AG04449 (cell line): ENCODE measurements at regions not wholly inside any gene's neighbourhood (a gene's known extent, or its start where the extent isn't known, plus 50 kb on each side); places are given as distances from the start of the nearest gene placed in this dataset.
"Not testable (repeated sequence)": the region's sequence is repeated elsewhere in the genome, so short reads cannot be mapped to it uniquely, and the experiment has no call there.

Experiments used
- CTCF ChIA-PET: fragments of 350-600 bp; formaldehyde crosslinking; extraction: SDS; loops from one replicate; lab custom pipeline; 2021; ENCODE audit warnings: antibody characterized with exemption; lab: Yijun Ruan, JAX
- POLR2A ChIA-PET: fragments of 400-600, 350-600 bp; formaldehyde crosslinking; extraction: SDS; loops from one replicate; lab custom pipeline; 2020; ENCODE audit warnings: antibody characterized with exemption, inconsistent platforms; lab: Yijun Ruan, JAX
- DNase-seq: peaks from one replicate; pipeline ENCODE4 v3.0.0-alpha.2; 2010; ENCODE audit warnings: low read depth, low spot score
- H3K4me3 ChIP-seq: 2 replicates; pipeline ENCODE4 v1.5.1; 2011; ENCODE audit warnings: low read depth, mild to moderate bottlenecking, control low read depth, low read length
- TF ChIP-seq, protein P1 (sequence below): IDR thresholded peaks from one replicate; pipeline ENCODE4 v1.5.1; 2011; ENCODE audit warnings: mild to moderate bottlenecking, moderate library complexity, low read length, control low read depth, inconsistent platforms; ENCODE audit not compliant: insufficient read depth; ENCODE audit errors: missing control alignments

DNA sequence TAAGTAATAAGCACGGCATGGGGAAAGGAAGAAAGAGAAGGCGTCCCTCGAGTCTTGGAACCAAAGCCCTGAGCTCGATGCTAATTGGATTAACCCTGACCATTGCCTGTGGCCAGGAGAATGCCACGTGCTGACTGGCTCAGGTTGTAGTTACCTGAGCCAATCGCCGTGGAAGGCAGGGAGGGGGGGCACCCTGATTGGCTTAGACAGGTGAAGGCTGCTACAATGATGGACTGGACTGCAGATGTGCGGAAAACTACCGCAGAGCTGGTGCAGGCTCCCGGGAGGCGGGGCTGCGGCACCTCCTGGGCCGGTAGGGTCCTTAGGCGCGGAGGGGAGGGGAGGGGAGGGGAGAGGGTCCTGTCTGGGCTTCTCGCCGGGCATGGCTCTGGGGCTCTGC lies 121.3 kb downstream of the TFAP2C start:
- no peak for DNase-seq
- CTCF ChIA-PET = no interaction called here
- POLR2A ChIA-PET = no interaction called here
- TF ChIP-seq, protein P1, sequence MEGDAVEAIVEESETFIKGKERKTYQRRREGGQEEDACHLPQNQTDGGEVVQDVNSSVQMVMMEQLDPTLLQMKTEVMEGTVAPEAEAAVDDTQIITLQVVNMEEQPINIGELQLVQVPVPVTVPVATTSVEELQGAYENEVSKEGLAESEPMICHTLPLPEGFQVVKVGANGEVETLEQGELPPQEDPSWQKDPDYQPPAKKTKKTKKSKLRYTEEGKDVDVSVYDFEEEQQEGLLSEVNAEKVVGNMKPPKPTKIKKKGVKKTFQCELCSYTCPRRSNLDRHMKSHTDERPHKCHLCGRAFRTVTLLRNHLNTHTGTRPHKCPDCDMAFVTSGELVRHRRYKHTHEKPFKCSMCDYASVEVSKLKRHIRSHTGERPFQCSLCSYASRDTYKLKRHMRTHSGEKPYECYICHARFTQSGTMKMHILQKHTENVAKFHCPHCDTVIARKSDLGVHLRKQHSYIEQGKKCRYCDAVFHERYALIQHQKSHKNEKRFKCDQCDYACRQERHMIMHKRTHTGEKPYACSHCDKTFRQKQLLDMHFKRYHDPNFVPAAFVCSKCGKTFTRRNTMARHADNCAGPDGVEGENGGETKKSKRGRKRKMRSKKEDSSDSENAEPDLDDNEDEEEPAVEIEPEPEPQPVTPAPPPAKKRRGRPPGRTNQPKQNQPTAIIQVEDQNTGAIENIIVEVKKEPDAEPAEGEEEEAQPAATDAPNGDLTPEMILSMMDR = no peak
- H3K4me3 ChIP-seq = no peak overlapping the region

DNA sequence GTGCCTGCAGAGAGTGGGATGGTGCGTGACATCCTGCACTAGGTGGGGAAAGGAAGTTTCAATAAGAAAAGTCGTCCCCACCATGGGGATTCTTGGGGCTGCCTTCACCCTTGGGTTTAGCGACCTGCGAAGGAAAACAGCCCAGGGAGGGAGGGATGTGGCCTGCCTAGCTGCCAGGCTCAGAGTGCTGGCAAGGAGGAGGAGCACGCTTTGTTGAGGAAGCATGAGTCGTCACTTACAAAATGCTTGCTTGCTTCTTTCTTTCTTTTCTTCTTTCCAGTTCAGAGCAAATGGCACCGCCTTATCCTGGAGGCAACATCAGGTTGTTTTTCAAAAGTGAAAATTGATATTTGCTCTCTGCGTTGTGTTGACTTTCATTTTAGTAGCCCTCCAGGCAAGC lies 123.2 kb downstream of the TFAP2C start:
- ChIA-PET CTCF (no interaction called here), POLR2A (no interaction called here)
- DNase-seq = no peak
- TF ChIP-seq, protein P1 = no peak
- no peak overlapping the region for H3K4me3 ChIP-seq

DNA sequence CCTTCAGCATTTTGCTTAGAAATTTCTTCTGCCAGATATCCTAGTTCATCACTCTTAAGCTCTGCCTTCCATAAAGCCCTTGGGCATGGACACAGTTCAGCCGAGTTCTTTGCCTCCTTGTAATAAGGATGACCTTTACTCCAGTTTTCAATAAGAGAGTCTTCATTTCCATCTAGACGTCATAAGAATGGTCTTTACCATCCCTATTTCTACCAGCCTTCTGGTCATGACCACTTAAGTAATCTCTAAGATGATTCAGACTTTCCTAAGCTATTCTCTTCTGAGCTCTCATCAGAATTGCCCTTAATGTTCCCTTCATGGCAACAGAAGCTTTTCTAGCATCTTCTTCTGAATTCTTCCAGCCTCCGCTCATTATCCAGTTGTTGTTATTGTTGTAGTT lies 126.1 kb downstream of the TFAP2C start:
- H3K4me3 ChIP-seq = no peak overlapping the region
- ChIA-PET POLR2A (no interaction called here), CTCF (no interaction called here)
- no peak for DNase-seq
- TF ChIP-seq, protein P1 = no peak

DNA sequence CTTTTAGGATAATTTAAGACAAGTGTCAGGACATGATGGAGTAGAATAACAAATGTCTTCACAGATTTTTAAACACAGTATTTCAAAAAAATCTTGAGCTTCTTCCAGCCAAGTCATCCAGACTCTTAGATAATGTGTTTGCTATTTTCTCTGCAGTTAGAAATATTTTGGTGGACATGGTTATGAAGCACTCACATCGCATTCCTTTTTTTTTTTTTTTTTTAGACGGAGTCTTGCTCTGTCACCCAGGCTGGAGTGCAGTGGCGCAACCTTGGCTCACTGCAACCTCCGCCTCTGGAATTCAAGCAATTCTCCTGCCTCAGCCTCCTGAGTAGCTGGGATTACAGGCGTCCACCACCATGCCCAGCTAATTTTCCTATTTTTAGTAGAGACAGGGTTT lies 127.6 kb downstream of the TFAP2C start:
- POLR2A ChIA-PET, H3K4me3 ChIP-seq, DNase-seq, CTCF ChIA-PET: not testable (repeated sequence)

DNA sequence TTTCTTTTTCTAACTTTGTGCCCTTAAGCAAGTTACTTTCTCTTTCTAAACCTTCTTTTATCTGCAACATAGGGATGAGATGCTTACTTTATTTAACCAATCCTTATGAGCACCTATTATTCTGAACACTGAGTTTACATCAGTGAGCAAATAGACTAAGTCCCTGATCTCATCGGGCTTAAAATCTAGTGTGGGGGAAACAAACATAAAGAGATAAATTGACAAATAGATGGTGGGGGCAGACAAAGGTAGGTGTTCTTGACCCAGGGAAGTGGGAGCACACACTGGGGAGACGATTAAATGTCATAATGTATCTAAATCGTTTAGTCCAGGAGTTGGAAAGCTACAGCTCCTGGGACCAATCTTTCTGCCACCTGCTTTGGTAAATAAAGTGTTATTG lies 129.6 kb downstream of the TFAP2C start:
- TF ChIP-seq, protein P1 = no peak
- ChIA-PET CTCF (no interaction called here), POLR2A (no interaction called here)
- no peak for DNase-seq
- H3K4me3 ChIP-seq = no peak overlapping the region

DNA sequence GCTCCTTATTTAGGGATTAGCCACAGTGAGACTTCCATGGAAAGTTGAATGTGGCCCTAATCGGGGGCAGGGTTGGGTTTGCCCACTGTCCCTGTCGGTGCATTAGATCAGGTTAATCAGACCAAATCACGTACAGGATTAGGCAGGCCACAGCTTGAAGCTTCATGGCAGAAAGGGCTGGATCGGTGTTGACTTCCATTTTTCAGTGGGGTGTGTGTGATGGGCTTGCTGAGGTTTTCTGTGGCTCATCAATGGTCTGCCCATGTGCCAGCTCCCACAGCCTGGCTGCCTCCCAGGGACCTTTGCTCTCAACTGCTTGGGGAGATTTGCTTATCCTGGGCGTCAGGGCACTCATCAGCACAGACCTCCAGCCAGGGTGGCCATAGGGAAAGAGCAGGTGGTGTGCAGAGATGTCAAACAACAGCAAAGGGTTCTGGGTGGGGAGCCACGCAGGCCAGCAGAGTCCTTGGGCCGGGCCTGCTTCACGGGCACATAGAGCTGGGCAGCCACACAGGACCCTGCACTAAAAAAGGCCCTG lies 130.7 kb downstream of the TFAP2C start:
- DNase-seq = no peak
- CTCF ChIA-PET = interaction anchor here (1.5 kb wide), 1 partner anchor 21 kb away, joined by 3 read pairs; no protein-coding TSS in a partner anchor
- POLR2A ChIA-PET = no interaction called here
- TF ChIP-seq, protein P1 = no peak
- H3K4me3 ChIP-seq = no peak overlapping the region

DNA sequence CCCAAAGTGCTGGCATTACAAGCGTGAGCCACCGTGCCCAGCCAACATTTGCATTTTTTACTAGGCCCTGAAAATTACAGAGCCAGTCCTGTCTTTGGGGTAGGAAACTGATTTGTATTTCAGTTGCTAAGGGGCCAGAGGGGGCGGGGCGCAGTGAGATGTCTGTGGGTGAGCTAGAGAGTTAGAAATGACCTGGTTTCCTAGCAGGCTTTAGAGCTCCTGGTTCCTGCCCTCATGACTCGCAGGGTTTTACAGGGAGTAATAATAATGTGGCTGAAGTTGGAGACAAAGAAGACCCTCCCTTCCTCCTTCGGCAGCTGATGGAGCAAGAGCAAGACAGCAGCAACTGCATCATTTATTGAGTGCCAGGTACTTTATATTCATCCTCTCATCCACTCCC lies 131.5 kb downstream of the TFAP2C start:
- CTCF ChIA-PET = interaction anchor here (1.5 kb wide), 1 partner anchor 21 kb away, joined by 3 read pairs; no protein-coding TSS in a partner anchor
- no peak overlapping the region for H3K4me3 ChIP-seq
- TF ChIP-seq, protein P1 = no peak
- no peak for DNase-seq
- POLR2A ChIA-PET = no interaction called here
